Stomach (tissue), 4 donors: ENCODE measurements at regions not wholly inside any gene's neighbourhood (a gene's known extent, or its start where the extent isn't known, plus 50 kb on each side); places are given as distances from the start of the nearest gene placed in this dataset.

Source experiments
- EP300 ChIP-seq: sonication (generic); formaldehyde crosslinking; IDR thresholded peaks from one replicate; pipeline ENCODE4 v1.6.1; 2017; ENCODE audit warnings: antibody characterized with exemption
- POLR2A ChIP-seq, 4 donors: fragments of 450-650 bp; IDR thresholded peaks; one replicate each; pipeline ENCODE4 v1.6.1; 2016; ENCODE audit warnings: antibody characterized with exemption in 4 of 4, control low read depth in 2 of 4, mild to moderate bottlenecking in 1 of 4, moderate library complexity in 1 of 4
- POLR2AphosphoS5 ChIP-seq, 3 donors: sonication (generic); formaldehyde crosslinking; IDR thresholded peaks; one replicate each; pipeline ENCODE4 v1.6.1; 2016; ENCODE audit warnings: antibody characterized with exemption in 3 of 3
- TF ChIP-seq, protein P1 (sequence below), 7 experiments: fragments of 450-650 bp in 4 of 7; fragments of 200-600 bp in 3 of 7; sonication (generic) in 3 of 7; IDR thresholded peaks; one replicate each; pipeline ENCODE4 v1.5.1; 2016 to 2019; ENCODE audit warnings: antibody characterized with exemption in 7 of 7, control low read depth in 2 of 7, mild to moderate bottlenecking in 1 of 7

DNA sequence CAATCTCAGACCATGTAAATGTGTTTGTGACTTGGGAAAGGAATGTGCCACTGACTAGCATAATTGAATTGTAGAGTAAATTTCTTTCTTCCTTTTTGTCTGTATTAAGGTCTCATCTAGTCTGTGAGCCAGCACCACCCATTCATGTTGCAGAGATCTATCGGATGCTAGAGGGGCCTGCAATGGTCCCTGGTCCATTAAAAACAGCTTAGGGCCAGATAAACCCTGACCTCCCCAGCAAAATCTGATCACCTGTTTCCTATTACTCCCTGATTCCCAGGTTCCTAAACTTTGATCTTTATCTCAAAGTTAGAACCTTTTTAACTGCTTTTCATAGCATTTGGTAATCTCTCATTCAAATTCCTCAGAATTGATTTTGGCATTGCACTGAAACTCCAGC lies 174.5 kb upstream of the POC5 start:
- TF ChIP-seq, protein P1, sequence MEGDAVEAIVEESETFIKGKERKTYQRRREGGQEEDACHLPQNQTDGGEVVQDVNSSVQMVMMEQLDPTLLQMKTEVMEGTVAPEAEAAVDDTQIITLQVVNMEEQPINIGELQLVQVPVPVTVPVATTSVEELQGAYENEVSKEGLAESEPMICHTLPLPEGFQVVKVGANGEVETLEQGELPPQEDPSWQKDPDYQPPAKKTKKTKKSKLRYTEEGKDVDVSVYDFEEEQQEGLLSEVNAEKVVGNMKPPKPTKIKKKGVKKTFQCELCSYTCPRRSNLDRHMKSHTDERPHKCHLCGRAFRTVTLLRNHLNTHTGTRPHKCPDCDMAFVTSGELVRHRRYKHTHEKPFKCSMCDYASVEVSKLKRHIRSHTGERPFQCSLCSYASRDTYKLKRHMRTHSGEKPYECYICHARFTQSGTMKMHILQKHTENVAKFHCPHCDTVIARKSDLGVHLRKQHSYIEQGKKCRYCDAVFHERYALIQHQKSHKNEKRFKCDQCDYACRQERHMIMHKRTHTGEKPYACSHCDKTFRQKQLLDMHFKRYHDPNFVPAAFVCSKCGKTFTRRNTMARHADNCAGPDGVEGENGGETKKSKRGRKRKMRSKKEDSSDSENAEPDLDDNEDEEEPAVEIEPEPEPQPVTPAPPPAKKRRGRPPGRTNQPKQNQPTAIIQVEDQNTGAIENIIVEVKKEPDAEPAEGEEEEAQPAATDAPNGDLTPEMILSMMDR (IDR thresholded peaks at IDR 0.05): no peak
- TF ChIP-seq POLR2A (IDR thresholded peaks at IDR 0.05) (no peak), EP300 (no peak), POLR2AphosphoS5 (IDR thresholded peaks at IDR 0.05) (no peak)
